Ectodermal cell (in vitro differentiated cells): ENCODE measurements at regions not wholly inside any gene's neighbourhood (a gene's known extent, or its start where the extent isn't known, plus 50 kb on each side); places are given as distances from the start of the nearest gene placed in this dataset.

ENCODE experiments used
- H3K27ac ChIP-seq: 2 replicates; pipeline ENCODE4 v1.7.0; 2013; ENCODE audit warnings: mild to moderate bottlenecking, low read depth, low read length; ENCODE audit not compliant: insufficient read depth, poor library complexity, severe bottlenecking
- H3K27me3 ChIP-seq: 2 replicates; pipeline ENCODE4 v1.7.0; 2013; ENCODE audit warnings: mild to moderate bottlenecking, low read length; ENCODE audit not compliant: insufficient read depth, control insufficient read depth, poor library complexity, severe bottlenecking
- H3K36me3 ChIP-seq: one replicate; pipeline ENCODE4 v1.7.0; 2013; ENCODE audit warnings: low read length; ENCODE audit not compliant: control insufficient read depth, insufficient read depth
- H3K4me1 ChIP-seq: one replicate; pipeline ENCODE4 v1.7.0; 2013; ENCODE audit warnings: low read length; ENCODE audit not compliant: control insufficient read depth, insufficient read depth
- H3K4me3 ChIP-seq: 2 replicates; pipeline ENCODE4 v1.7.0; 2013; ENCODE audit warnings: low read depth, low read length, control low read depth; ENCODE audit not compliant: insufficient read depth
- H3K9me3 ChIP-seq: 2 replicates; pipeline ENCODE4 v1.7.0; 2013; ENCODE audit warnings: mild to moderate bottlenecking, low read length, moderate library complexity; ENCODE audit not compliant: control insufficient read depth
- WGBS, 2 experiments: methylation state at CpG; one replicate each; pipeline ENCODE4 v1.1.7; 2013; ENCODE audit warnings: missing lambda C conversion rate in 2 of 2; 5-methylcytosine and 5-hydroxymethylcytosine counted together

- no peaks in the 10 kb centered on the region for H3K27me3 ChIP-seq
- no peaks in the 10 kb centered on the region for H3K36me3 ChIP-seq
- H3K4me3 ChIP-seq, result no peak overlapping the region
- no peaks in the 10 kb centered on the region for H3K4me1 ChIP-seq
- H3K9me3 ChIP-seq, result no peaks in the 10 kb centered on the region
- H3K27ac ChIP-seq, result no peak overlapping the region
- WGBS, 2 experiments, result 90 to 93% methylated on average over 2 of the region's 2 CpGs
These were observed 55.6 kb upstream of the PRMT6 start for GRCh38 chr1:107000902-107001301.

GRCh38 chr1:107003972-107004371 lies 52.5 kb upstream of the PRMT6 start:
- no peak overlapping the region for H3K4me3 ChIP-seq
- H3K27me3 ChIP-seq, result no peaks in the 10 kb centered on the region
- H3K27ac ChIP-seq, result no peak overlapping the region
- no peaks in the 10 kb centered on the region for H3K9me3 ChIP-seq
- H3K36me3 ChIP-seq, result no peaks in the 10 kb centered on the region
- no peaks in the 10 kb centered on the region for H3K4me1 ChIP-seq

GRCh38 chr1:107004421-107004820 lies 52.1 kb upstream of the PRMT6 start:
- Histone ChIP-seq H3K27ac (no peak overlapping the region), H3K4me1 (no peaks in the 10 kb centered on the region), H3K27me3 (no peaks in the 10 kb centered on the region), H3K4me3 (no peak overlapping the region), H3K36me3 (no peaks in the 10 kb centered on the region), H3K9me3 (no peaks in the 10 kb centered on the region)
